ENCODE measurements at regions not wholly inside any gene's neighbourhood (a gene's known extent, or its start where the extent isn't known, plus 50 kb on each side); places are given as distances from the start of the nearest gene placed in this dataset.

DNA sequence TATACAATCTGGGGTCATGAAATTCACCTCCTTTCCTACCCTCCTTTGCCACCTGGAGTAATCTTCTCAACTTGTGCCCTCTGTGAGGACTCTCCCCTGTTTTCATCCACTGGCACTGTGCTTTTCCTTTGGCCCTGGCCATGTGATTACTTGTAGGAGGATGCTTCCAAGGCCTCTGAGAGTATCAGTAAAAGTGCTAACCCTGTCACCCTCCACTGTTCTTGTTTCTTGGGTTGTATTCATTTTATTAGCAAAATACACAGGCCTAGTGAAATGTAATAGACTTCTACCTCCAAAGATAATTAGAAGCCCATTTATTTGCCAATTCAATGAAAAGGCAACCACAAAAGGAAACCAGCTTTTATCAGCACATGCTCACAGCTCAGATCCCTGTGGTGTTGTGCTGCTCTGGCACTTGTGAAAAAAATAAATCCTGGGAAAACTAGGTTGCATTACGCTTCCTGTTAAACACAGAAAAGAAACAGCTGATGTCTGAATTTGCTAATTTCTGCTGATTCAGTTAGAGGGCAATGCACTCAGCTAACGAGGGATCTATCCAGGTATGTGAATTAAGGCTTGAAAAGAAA is 357.5 kb upstream of the ETAA1 start:
- no peak for DNase-seq
- Histone ChIP-seq H3K9ac (ENCODE audit: low read length) (no peak overlapping the region), H3K79me2 (ENCODE audit: control insufficient read depth, insufficient read depth, low read length, poor library complexity) (no peaks in the 10 kb centered on the region), H3K36me3 (ENCODE audit: control insufficient read depth in 1 of 2, insufficient read depth in 2 of 2, low read length in 2 of 2) (no peaks in the 10 kb centered on the region), H3K27me3 (ENCODE audit: insufficient read depth, low read length) (no peaks in the 10 kb centered on the region), H2AK5ac (ENCODE audit: low read length) (no peak overlapping the region), H3K79me1 (ENCODE audit: low read length) (no peaks in the 10 kb centered on the region), H3K9me3 (ENCODE audit: insufficient read depth, low read depth, low read length) (no peaks in the 10 kb centered on the region), H3K4me2 (ENCODE audit: low read length) (no peak overlapping the region), H3K14ac (ENCODE audit: low read length) (no peak overlapping the region), H2BK5ac (ENCODE audit: low read depth, low read length, poor library complexity) (no peak overlapping the region), H3K4ac (ENCODE audit: low read depth, low read length) (no peak overlapping the region), H3K18ac (ENCODE audit: low read length) (no peak overlapping the region), H4K12ac (ENCODE audit: low read depth, low read length) (no peak overlapping the region), H4K8ac (ENCODE audit: low read depth, low read length) (no peak overlapping the region), H2AFZ (ENCODE audit: insufficient read depth, low read length, poor library complexity) (no peak overlapping the region), H4K91ac (ENCODE audit: low read depth, low read length) (no peak overlapping the region), H2BK12ac (ENCODE audit: low read length) (no peak overlapping the region), H2BK120ac (ENCODE audit: insufficient read depth, low read length, poor library complexity) (no peak overlapping the region), H3K27ac (ENCODE audit: low read depth, low read length) (no peak overlapping the region), H3K23ac (ENCODE audit: low read length) (no peak overlapping the region), H3K4me3 (ENCODE audit: low read depth, low read length) (no peak overlapping the region), H3K4me1 (ENCODE audit: control insufficient read depth in 1 of 2, insufficient read depth in 2 of 2, low read length in 2 of 2) (no peaks in the 10 kb centered on the region)
- no CpG with 5 or more reads among the region's 2 CpGs for WGBS (ENCODE audit: extremely low coverage, insufficient coverage, insufficient read length)

DNA sequence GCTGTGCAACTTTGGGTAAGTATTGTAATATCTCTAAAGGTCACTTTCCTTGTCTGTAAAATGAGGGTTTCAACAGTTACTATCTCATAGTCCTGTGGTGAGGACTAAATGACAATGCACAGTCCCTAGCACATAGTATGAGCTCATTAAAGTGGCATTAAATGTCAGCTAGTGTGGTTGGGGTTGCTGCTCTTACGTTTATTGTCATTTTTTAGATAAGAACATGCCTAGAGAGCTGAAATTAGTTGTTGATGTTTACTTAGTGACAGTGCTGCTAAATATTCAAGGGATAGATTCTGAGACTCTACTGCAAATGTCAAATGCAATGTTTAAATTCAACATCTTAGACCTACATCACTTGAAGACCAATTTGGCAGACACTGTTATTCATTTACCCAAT is 356.1 kb upstream of the ETAA1 start:
- no peak overlapping the region for H2AFZ ChIP-seq (ENCODE audit: insufficient read depth, low read length, poor library complexity)
- no peaks in the 10 kb centered on the region for H3K36me3 ChIP-seq (ENCODE audit: control insufficient read depth in 1 of 2, insufficient read depth in 2 of 2, low read length in 2 of 2)
- no peak for DNase-seq
- H4K12ac ChIP-seq (ENCODE audit: low read depth, low read length), result no peak overlapping the region
- H2AK5ac ChIP-seq (ENCODE audit: low read length), result no peak overlapping the region
- H3K18ac ChIP-seq (ENCODE audit: low read length), result no peak overlapping the region
- H3K27ac ChIP-seq (ENCODE audit: low read depth, low read length), result no peak overlapping the region
- no peaks in the 10 kb centered on the region for H3K79me1 ChIP-seq (ENCODE audit: low read length)
- no peaks in the 10 kb centered on the region for H3K9me3 ChIP-seq (ENCODE audit: insufficient read depth, low read depth, low read length)
- no peak overlapping the region for H3K14ac ChIP-seq (ENCODE audit: low read length)
- no CpG with 5 or more reads among the region's 1 CpG for WGBS (ENCODE audit: extremely low coverage, insufficient coverage, insufficient read length)
- H3K4me3 ChIP-seq (ENCODE audit: low read depth, low read length), result no peak overlapping the region
- no peak overlapping the region for H3K9ac ChIP-seq (ENCODE audit: low read length)
- no peak overlapping the region for H3K4me2 ChIP-seq (ENCODE audit: low read length)
- H3K4ac ChIP-seq (ENCODE audit: low read depth, low read length), result no peak overlapping the region
- no peak overlapping the region for H2BK12ac ChIP-seq (ENCODE audit: low read length)
- H2BK5ac ChIP-seq (ENCODE audit: low read depth, low read length, poor library complexity), result no peak overlapping the region
- H4K91ac ChIP-seq (ENCODE audit: low read depth, low read length), result no peak overlapping the region
- H3K79me2 ChIP-seq (ENCODE audit: control insufficient read depth, insufficient read depth, low read length, poor library complexity), result no peaks in the 10 kb centered on the region
- no peaks in the 10 kb centered on the region for H3K27me3 ChIP-seq (ENCODE audit: insufficient read depth, low read length)
- H3K4me1 ChIP-seq (ENCODE audit: control insufficient read depth in 1 of 2, insufficient read depth in 2 of 2, low read length in 2 of 2), result no peaks in the 10 kb centered on the region
- H4K8ac ChIP-seq (ENCODE audit: low read depth, low read length), result no peak overlapping the region
- no peak overlapping the region for H3K23ac ChIP-seq (ENCODE audit: low read length)
- H2BK120ac ChIP-seq (ENCODE audit: insufficient read depth, low read length, poor library complexity), result no peak overlapping the region

DNA sequence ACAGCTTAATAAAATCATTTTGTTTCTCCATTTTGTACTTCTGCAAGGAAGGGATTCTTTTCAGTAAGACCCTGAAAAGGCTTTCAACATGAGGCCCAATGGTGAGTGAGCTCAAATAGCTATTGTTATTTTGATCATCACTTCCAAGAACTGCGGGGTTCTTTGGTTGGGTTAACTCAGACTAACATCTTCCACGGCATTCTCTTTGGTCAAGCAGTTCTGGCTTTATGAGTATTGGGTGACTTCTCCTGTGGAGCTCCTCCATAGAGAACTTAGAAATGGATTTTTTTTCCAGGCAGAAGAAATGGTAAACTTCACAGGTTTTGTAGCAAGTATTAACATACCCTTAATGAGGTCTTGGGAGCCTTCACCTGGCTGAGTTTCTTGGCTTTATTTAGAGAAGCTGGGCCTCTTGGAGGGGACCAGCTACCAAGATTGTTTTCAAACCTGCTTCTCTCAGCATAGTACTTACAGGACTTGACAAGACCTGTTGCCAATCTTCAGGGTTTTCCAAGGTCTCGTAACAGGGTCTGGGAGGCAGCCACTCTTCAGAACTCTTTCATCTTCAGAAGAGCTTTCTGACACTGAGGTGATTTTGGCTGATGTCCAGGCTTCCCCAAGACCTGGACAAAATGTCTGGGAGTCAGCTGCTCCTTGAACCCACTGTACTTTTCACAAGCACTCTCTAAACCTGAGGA is 353.2 kb upstream of the ETAA1 start:
- H2AFZ ChIP-seq (ENCODE audit: insufficient read depth, low read length, poor library complexity), result no peak overlapping the region
- WGBS (ENCODE audit: extremely low coverage, insufficient coverage, insufficient read length), result no CpG with 5 or more reads among the region's 3 CpGs

DNA sequence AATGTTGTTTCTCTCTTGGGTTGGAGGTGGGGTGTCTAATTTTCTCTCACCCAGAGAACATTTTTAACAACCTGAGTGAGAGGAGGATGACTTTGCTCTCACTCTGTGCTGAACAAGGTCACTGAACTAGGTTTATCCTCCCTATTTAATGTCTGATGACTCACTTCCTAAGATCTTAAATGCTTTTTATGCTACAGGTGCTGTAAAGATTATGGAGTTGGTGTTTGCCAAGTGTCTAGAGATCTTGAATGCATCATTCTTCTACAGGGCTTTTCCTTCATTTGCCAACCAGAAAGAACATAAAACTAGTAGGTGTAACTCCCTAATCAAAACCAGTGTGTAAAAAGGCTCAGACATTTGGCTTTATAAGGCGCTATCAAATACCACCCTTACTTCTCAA is 350.5 kb upstream of the ETAA1 start:
- no peaks in the 10 kb centered on the region for H3K9me3 ChIP-seq (ENCODE audit: insufficient read depth, low read depth, low read length)
- H3K9ac ChIP-seq (ENCODE audit: low read length), result no peak overlapping the region
- no CpG with 5 or more reads among the region's 1 CpG for WGBS (ENCODE audit: extremely low coverage, insufficient coverage, insufficient read length)
- H3K18ac ChIP-seq (ENCODE audit: low read length), result no peak overlapping the region
- no peak overlapping the region for H3K14ac ChIP-seq (ENCODE audit: low read length)
- H2BK5ac ChIP-seq (ENCODE audit: low read depth, low read length, poor library complexity), result no peak overlapping the region
- no peak overlapping the region for H2AFZ ChIP-seq (ENCODE audit: insufficient read depth, low read length, poor library complexity)
- no peak overlapping the region for H2BK12ac ChIP-seq (ENCODE audit: low read length)
- no peaks in the 10 kb centered on the region for H3K4me1 ChIP-seq (ENCODE audit: control insufficient read depth in 1 of 2, insufficient read depth in 2 of 2, low read length in 2 of 2)
- H3K23ac ChIP-seq (ENCODE audit: low read length), result no peak overlapping the region
- no peak overlapping the region for H3K27ac ChIP-seq (ENCODE audit: low read depth, low read length)
- no peak overlapping the region for H3K4ac ChIP-seq (ENCODE audit: low read depth, low read length)
- H2AK5ac ChIP-seq (ENCODE audit: low read length), result no peak overlapping the region
- no peak overlapping the region for H2BK120ac ChIP-seq (ENCODE audit: insufficient read depth, low read length, poor library complexity)
- no peak overlapping the region for H3K4me2 ChIP-seq (ENCODE audit: low read length)
- no peak overlapping the region for H3K4me3 ChIP-seq (ENCODE audit: low read depth, low read length)
- no peak overlapping the region for H4K8ac ChIP-seq (ENCODE audit: low read depth, low read length)
- H4K12ac ChIP-seq (ENCODE audit: low read depth, low read length), result no peak overlapping the region
- H3K27me3 ChIP-seq (ENCODE audit: insufficient read depth, low read length), result no peaks in the 10 kb centered on the region
- H3K79me1 ChIP-seq (ENCODE audit: low read length), result no peaks in the 10 kb centered on the region
- H3K36me3 ChIP-seq (ENCODE audit: control insufficient read depth in 1 of 2, insufficient read depth in 2 of 2, low read length in 2 of 2), result no peaks in the 10 kb centered on the region
- no peak overlapping the region for H4K91ac ChIP-seq (ENCODE audit: low read depth, low read length)
- no peak for DNase-seq
- H3K79me2 ChIP-seq (ENCODE audit: control insufficient read depth, insufficient read depth, low read length, poor library complexity), result no peaks in the 10 kb centered on the region

More for the DNA sequence above, 353.2 kb upstream of the ETAA1 start:
- Histone ChIP-seq H3K4me1 (ENCODE audit: control insufficient read depth in 1 of 2, insufficient read depth in 2 of 2, low read length in 2 of 2) (no peaks in the 10 kb centered on the region), H3K4ac (ENCODE audit: low read depth, low read length) (no peak overlapping the region), H4K8ac (ENCODE audit: low read depth, low read length) (no peak overlapping the region), H3K36me3 (ENCODE audit: control insufficient read depth in 1 of 2, insufficient read depth in 2 of 2, low read length in 2 of 2) (no peaks in the 10 kb centered on the region), H3K18ac (ENCODE audit: low read length) (no peak overlapping the region), H3K79me1 (ENCODE audit: low read length) (no peaks in the 10 kb centered on the region), H2AK5ac (ENCODE audit: low read length) (no peak overlapping the region), H3K27me3 (ENCODE audit: insufficient read depth, low read length) (no peaks in the 10 kb centered on the region), H3K4me2 (ENCODE audit: low read length) (no peak overlapping the region), H3K27ac (ENCODE audit: low read depth, low read length) (no peak overlapping the region), H4K12ac (ENCODE audit: low read depth, low read length) (no peak overlapping the region), H2BK12ac (ENCODE audit: low read length) (no peak overlapping the region), H3K9me3 (ENCODE audit: insufficient read depth, low read depth, low read length) (no peaks in the 10 kb centered on the region), H3K4me3 (ENCODE audit: low read depth, low read length) (no peak overlapping the region), H3K14ac (ENCODE audit: low read length) (no peak overlapping the region), H2BK5ac (ENCODE audit: low read depth, low read length, poor library complexity) (no peak overlapping the region), H4K91ac (ENCODE audit: low read depth, low read length) (no peak overlapping the region), H3K23ac (ENCODE audit: low read length) (no peak overlapping the region), H2BK120ac (ENCODE audit: insufficient read depth, low read length, poor library complexity) (no peak overlapping the region), H3K79me2 (ENCODE audit: control insufficient read depth, insufficient read depth, low read length, poor library complexity) (no peaks in the 10 kb centered on the region), H3K9ac (ENCODE audit: low read length) (no peak overlapping the region)
- no peak for DNase-seq
